ENCODE measurements at regions not wholly inside any gene's neighbourhood (a gene's known extent, or its start where the extent isn't known, plus 50 kb on each side); places are given as distances from the start of the nearest gene placed in this dataset.
A peak's percentile ranks its signal among the peaks of the same experiment; 100 is the strongest.

GRCh38 chr2:4354678-4355077, 651.3 kb downstream of the DCDC2C start:
- Histone ChIP-seq H3K79me2 (ENCODE audit: insufficient read depth, low read length) (no peaks in the 10 kb centered on the region), H3K4me3 (replicated peaks in 1 of 3; ENCODE audit: insufficient read depth in 1 of 3, low read depth in 2 of 3, low read length in 3 of 3) (no peak overlapping the region), H3K27me3 (ENCODE audit: control insufficient read depth in 1 of 2, insufficient read depth in 2 of 2, low read length in 2 of 2) (no peaks in the 10 kb centered on the region), H3K4me2 (ENCODE audit: low read depth, low read length) (no peak overlapping the region), H3K9me3 (ENCODE audit: low read length) (peaks cover 49% of the 10 kb centered on the region), H3K36me3 (replicated peaks in 1 of 2; ENCODE audit: control insufficient read depth in 1 of 2, insufficient read depth in 2 of 2, low read length in 2 of 2) (no peaks in the 10 kb centered on the region), H3K9ac (ENCODE audit: insufficient read depth, low read depth, low read length) (no peak overlapping the region), H3K4me1 (ENCODE audit: insufficient read depth, low read length) (no peaks in the 10 kb centered on the region), H4K20me1 (ENCODE audit: insufficient read depth, low read length) (no peaks in the 10 kb centered on the region), H2AFZ (ENCODE audit: low read length) (no peak overlapping the region), H3K27ac (ENCODE audit: extremely low read length, insufficient read depth, low read length) (no peak overlapping the region)
- peak; percentile 96 for ATAC-seq
- intact Hi-C loops (cut with micrococcal nuclease; ENCODE audit: unreplicated experiment) (loop anchor here (5.0 to 10.0 kb wide), 2 partner anchors 410 to 1013 kb away; no protein-coding TSS in a partner anchor), in situ Hi-C loops (cut with HindIII; ENCODE audit: extremely low pct_ligation_motif_present, low pct_unique_long_range_greater_than_20kb) (no loop called here)
- 7% methylated on average over 10 of the region's 10 CpGs for WGBS (ENCODE audit: low lambda C conversion rate)
- ChIA-PET POLR2A (no interaction called here), CTCF (ENCODE audit: low intra/inter-chr PET ratio, low total read pairs) (no interaction called here)
- no TSS peak for BruUV-seq (replicated peaks)
- no peak for FAIRE-seq
- DNase-seq (ENCODE audit: low spot score) = peak; percentile 28
- TF ChIP-seq ZNF263 (CRISPR knock-in tag; IDR thresholded peaks at IDR 0.05) = peak; percentile 64; the same call in 1 of the 2 replicates
- TF ChIP-seq, protein P1, sequence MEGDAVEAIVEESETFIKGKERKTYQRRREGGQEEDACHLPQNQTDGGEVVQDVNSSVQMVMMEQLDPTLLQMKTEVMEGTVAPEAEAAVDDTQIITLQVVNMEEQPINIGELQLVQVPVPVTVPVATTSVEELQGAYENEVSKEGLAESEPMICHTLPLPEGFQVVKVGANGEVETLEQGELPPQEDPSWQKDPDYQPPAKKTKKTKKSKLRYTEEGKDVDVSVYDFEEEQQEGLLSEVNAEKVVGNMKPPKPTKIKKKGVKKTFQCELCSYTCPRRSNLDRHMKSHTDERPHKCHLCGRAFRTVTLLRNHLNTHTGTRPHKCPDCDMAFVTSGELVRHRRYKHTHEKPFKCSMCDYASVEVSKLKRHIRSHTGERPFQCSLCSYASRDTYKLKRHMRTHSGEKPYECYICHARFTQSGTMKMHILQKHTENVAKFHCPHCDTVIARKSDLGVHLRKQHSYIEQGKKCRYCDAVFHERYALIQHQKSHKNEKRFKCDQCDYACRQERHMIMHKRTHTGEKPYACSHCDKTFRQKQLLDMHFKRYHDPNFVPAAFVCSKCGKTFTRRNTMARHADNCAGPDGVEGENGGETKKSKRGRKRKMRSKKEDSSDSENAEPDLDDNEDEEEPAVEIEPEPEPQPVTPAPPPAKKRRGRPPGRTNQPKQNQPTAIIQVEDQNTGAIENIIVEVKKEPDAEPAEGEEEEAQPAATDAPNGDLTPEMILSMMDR (CRISPR knock-in tag; IDR thresholded peaks at IDR 0.05) = peak; percentile 71
- no peak for TF ChIP-seq MYNN (CRISPR knock-in tag; IDR thresholded peaks at IDR 0.05; ENCODE audit: low read depth)
- no peak for TF ChIP-seq CREM (IDR thresholded peaks at IDR 0.05)
- no peak for TF ChIP-seq CREM (CRISPR knock-in tag; IDR thresholded peaks at IDR 0.05)
- TF ChIP-seq RAD21 (CRISPR knock-in tag; IDR thresholded peaks at IDR 0.05) = peak; percentile 39; the same call in 1 of the 2 replicates
- TF ChIP-seq KAT7 (CRISPR knock-in tag; IDR thresholded peaks at IDR 0.05; ENCODE audit: borderline replicate concordance) = no peak
- TF ChIP-seq ZNF768 (CRISPR knock-in tag; IDR thresholded peaks at IDR 0.05) = no peak
- no peak for TF ChIP-seq TCF12 (IDR thresholded peaks at IDR 0.05)
- no peak for TF ChIP-seq TCF12 (CRISPR knock-in tag; IDR thresholded peaks at IDR 0.05)
- no peak for TF ChIP-seq ZBTB42 (CRISPR knock-in tag; IDR thresholded peaks at IDR 0.05)
- no peak for TF ChIP-seq ZNF124 (CRISPR knock-in tag; IDR thresholded peaks at IDR 0.05)
- no peak for TF ChIP-seq TBP (CRISPR knock-in tag; IDR thresholded peaks at IDR 0.05)
- no peak for TF ChIP-seq ZNF326 (CRISPR knock-in tag; IDR thresholded peaks at IDR 0.05; ENCODE audit: borderline replicate concordance)
- TF ChIP-seq ZBTB44 (CRISPR knock-in tag; IDR thresholded peaks at IDR 0.05) = no peak
- TF ChIP-seq ZMYM4 (CRISPR knock-in tag; IDR thresholded peaks at IDR 0.05) = no peak
- TF ChIP-seq SNAPC2 (CRISPR knock-in tag; IDR thresholded peaks at IDR 0.05) = no peak
- no peak for TF ChIP-seq POGZ (CRISPR knock-in tag; IDR thresholded peaks at IDR 0.05)
- TF ChIP-seq ZNF737 (CRISPR knock-in tag; IDR thresholded peaks at IDR 0.05; ENCODE audit: borderline replicate concordance) = no peak
- TF ChIP-seq, protein P2, sequence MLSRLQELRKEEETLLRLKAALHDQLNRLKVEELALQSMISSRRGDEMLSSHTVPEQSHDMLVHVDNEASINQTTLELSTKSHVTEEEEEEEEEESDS (CRISPR knock-in tag; IDR thresholded peaks at IDR 0.05; ENCODE audit: borderline replicate concordance) = no peak
- no peak for TF ChIP-seq FOXP4 (CRISPR knock-in tag; IDR thresholded peaks at IDR 0.05)
- TF ChIP-seq MEIS1 (CRISPR knock-in tag; IDR thresholded peaks at IDR 0.05; ENCODE audit: borderline replicate concordance) = no peak
- no peak for TF ChIP-seq ZNF672 (CRISPR knock-in tag; IDR thresholded peaks at IDR 0.05)
- TF ChIP-seq ZKSCAN8 (CRISPR knock-in tag; IDR thresholded peaks at IDR 0.05; ENCODE audit: borderline replicate concordance) = no peak
